GM12864 (cell line): ENCODE measurements at regions not wholly inside any gene's neighbourhood (a gene's known extent, or its start where the extent isn't known, plus 50 kb on each side); places are given as distances from the start of the nearest gene placed in this dataset.

Source experiments
- DNase-seq: peaks from one replicate; pipeline ENCODE4 v3.0.0-alpha.2; 2011; ENCODE audit warnings: low read depth
- H3K4me3 ChIP-seq: 2 replicates; pipeline ENCODE4 v1.5.1; 2011; ENCODE audit warnings: mild to moderate bottlenecking, low read depth, low read length, control low read depth
- TF ChIP-seq, protein P1 (sequence below): IDR thresholded peaks from 2 replicates; pipeline ENCODE4 v1.5.1; 2011; ENCODE audit warnings: low read depth, mild to moderate bottlenecking, moderate library complexity, low read length, control low read depth, inconsistent platforms; ENCODE audit errors: missing control alignments

DNA sequence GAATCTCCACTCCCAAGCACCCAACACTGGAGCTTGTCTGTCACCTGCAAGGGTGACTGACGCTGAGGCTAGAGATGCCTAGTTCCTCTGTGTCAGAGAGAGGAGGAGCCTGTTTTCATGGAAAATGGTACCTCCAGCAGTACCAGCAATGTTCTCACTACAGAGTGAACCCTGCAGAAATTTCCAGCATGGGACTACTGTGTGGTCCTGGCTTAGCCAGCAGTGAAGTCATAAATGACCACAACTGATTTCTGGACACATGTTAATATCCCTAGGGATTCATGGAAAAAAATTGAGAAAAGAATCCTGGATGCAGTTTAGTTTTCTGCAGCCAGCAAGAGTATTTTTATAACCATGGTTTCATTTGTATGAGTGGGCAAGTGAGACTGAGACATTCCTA is 468.1 kb downstream of the CD83 start:
- DNase-seq: no peak
- TF ChIP-seq, protein P1, sequence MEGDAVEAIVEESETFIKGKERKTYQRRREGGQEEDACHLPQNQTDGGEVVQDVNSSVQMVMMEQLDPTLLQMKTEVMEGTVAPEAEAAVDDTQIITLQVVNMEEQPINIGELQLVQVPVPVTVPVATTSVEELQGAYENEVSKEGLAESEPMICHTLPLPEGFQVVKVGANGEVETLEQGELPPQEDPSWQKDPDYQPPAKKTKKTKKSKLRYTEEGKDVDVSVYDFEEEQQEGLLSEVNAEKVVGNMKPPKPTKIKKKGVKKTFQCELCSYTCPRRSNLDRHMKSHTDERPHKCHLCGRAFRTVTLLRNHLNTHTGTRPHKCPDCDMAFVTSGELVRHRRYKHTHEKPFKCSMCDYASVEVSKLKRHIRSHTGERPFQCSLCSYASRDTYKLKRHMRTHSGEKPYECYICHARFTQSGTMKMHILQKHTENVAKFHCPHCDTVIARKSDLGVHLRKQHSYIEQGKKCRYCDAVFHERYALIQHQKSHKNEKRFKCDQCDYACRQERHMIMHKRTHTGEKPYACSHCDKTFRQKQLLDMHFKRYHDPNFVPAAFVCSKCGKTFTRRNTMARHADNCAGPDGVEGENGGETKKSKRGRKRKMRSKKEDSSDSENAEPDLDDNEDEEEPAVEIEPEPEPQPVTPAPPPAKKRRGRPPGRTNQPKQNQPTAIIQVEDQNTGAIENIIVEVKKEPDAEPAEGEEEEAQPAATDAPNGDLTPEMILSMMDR: no peak
- H3K4me3 ChIP-seq: no peak overlapping the region

DNA sequence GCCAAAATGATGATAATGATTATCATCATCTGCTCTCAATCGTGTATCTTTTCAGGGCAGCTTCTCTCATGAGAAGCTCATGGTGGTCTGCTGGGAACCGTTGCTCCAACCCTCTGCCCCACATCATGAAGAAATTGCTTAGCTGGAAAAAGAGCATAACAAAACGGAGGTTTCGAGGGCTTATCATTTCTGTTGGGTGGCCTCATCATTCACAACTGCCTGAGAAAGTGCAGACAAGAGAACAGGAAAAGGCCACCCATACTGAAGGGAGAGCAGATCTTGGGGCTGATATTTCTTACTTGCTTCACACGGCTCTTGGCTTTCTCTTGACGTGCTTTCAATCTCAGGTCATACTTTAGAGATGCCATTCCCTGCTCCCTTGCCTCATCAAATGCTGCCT is 471.6 kb downstream of the CD83 start:
- H3K4me3 ChIP-seq: no peak overlapping the region
- TF ChIP-seq, protein P1: no peak
- no peak for DNase-seq

DNA sequence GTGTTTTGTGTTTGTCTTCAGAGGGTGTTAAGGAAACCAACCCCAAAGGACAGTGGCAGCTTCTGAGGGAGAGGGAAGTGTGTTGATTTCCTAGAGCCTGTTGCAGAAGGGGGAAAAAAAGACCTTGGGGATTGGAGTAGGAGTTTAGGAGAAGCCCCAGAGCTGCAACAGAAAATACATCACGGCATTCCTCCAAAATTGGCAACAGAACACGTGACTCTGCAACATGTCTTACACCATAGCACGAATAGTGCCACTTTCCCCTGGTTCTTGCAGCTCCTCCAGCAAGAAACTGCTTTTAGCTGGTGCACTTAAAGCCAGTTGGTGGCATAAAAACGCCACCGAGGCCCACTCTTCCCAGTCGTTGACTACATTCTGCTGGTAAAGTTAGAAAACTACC is 473.0 kb downstream of the CD83 start:
- DNase-seq: no peak
- TF ChIP-seq, protein P1: no peak
- H3K4me3 ChIP-seq: no peak overlapping the region

DNA sequence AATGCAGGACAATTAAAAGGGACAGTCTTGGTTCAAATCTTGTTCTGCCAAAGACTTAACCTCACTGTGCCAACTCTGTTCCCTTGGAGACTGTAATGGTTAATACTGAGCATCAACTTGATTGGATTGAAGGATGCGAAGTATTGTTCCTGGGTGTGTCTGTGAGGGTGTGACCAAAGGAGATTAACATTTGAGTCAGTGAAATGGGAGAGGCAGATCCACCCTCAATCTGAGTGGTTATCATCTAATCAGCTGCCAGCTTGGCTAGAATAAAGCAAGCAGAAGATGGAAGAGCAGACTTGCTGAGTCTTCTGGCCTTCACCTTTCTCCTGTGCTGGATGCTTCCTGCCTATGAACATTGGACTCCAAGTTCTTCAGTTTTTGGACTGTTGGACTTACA is 474.4 kb downstream of the CD83 start:
- DNase-seq: no peak
- H3K4me3 ChIP-seq: no peak overlapping the region
- TF ChIP-seq, protein P1: no peak

DNA sequence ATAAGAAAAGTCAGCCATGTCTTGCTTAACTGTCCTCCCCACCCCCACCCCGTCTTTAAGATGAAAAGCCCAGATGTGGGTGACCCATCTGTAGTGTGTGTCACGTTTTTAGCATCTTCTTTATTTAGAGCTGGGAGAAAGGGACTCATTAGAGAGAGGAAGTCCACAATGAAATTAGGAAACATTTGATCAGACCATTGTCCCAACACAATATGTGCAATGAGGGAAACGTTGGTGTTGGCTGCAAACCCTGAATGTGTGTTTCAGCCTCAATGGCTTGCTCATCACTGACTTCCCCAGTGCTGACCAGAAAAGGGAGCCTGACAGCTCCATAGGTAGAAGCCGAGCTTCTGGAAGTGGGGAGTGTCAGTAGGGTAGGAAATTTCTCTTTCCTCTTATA is 475.7 kb downstream of the CD83 start:
- TF ChIP-seq, protein P1: no peak
- H3K4me3 ChIP-seq: no peak overlapping the region
- DNase-seq: no peak

DNA sequence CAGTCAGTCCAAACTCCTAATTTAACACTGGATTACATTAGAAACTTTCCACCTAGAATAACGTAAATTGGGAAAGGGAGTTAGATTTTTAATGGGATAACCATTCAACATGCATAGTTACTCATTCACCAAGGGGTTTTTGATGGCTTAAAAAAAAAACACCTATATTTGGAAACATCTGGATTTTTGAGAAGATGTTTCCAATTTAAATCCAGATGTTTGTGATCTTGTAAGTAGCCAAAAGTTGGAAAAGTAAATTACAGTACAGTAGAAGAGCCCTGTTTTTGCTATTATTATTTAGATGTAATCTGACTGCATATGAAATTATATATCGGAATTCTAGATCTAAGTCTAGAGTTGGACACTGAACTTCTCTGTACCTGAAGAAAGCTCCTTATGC is 478.2 kb downstream of the CD83 start:
- TF ChIP-seq, protein P1: no peak
- DNase-seq: no peak
- H3K4me3 ChIP-seq: no peak overlapping the region

DNA sequence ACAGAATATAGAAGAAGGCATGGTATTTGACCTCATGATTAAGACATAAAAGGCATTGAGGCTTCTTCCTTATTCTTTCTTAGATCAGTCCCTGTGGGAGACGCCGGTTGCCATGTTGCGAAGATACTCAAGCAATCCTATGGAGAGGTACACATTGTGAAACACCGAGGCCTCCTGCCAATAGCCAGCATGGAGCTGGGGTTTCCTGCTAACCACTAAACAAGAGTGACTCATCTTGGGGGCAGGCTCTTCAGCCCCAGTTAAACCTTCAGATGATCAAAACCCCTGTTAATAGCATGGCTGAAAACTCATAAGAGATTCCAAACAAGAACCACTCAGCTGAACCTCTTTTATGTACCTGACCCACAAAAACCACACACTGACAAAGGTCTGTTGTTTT is 478.8 kb downstream of the CD83 start:
- no peak overlapping the region for H3K4me3 ChIP-seq
- DNase-seq: no peak
- TF ChIP-seq, protein P1: no peak
